Glomerular visceral epithelial cell (primary cell): ENCODE measurements at regions not wholly inside any gene's neighbourhood (a gene's known extent, or its start where the extent isn't known, plus 50 kb on each side); places are given as distances from the start of the nearest gene placed in this dataset.

ENCODE experiments used
- DNase-seq: peaks from one replicate; pipeline ENCODE4 v3.0.0-alpha.2; 2016; ENCODE audit errors: extremely low spot score

DNA sequence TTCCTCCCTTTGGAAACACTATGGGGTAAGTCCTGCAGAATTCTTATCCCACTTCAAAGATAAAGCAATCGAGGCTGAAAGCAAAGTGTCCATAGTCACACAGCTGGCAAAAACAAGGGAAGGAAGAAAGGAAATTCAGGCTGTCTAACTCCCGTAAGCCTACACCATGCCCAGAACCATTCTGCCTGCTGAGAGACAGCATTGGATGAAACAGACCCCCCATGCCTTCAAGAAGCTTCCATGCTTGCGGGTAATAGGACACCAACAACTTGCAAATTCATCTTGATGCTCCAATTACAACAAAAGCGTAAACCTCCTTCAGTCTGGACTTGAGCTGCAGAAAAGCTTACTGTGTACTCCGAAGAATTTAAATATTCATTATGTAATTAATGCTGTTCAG is 181.1 kb upstream of the WWC1 start:
- no peak for DNase-seq

DNA sequence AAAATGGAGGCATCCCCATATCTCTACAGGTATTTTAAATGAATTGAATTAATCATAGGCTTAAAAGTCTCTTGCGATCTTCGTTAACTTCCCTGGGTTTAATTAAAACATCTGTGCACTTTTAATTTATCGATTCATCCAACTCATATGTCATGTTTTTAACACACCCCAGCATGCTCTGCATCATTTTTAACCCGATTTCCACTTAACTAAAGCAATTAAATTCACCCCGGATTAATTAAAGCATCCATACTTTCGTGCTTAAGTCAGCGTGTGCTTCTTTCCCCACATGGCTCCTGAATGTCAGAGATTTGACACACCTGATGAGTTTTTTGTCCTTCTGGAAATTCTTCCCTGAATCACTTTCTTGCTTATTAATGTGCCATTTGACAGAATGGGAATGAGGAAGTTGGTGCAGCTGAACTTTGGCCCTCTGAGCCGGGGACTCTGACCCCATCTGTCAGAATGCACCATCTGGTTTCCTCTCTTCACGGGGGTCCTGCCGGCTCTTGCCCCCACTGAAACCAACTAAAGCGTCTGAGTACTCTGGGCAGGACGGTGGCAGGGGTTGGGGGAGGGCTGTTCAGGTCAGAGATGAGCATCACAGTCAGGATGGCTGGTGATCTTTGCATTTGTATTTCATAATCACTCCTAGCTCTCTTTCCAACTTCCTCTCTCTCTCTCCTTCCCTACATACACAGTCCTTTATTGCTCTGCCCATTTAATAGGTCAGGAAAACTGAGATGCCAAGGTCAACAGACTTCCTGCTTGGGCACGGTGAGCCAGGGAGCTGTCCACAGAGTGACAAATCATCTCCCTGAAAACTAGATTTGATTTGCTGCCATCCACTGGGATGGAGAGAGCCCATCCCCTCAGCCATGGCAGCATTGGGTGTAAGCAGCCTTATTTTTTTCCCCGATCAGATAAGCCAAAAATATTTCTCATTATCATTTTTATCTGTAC is 180.3 kb upstream of the WWC1 start:
- no peak for DNase-seq

GRCh38 chr5:168114444-168115017 is 176.9 kb upstream of the WWC1 start:
- DNase-seq: peak; percentile 59

GRCh38 chr5:168117469-168117868 is 174.0 kb upstream of the WWC1 start:
- no peak for DNase-seq

DNA sequence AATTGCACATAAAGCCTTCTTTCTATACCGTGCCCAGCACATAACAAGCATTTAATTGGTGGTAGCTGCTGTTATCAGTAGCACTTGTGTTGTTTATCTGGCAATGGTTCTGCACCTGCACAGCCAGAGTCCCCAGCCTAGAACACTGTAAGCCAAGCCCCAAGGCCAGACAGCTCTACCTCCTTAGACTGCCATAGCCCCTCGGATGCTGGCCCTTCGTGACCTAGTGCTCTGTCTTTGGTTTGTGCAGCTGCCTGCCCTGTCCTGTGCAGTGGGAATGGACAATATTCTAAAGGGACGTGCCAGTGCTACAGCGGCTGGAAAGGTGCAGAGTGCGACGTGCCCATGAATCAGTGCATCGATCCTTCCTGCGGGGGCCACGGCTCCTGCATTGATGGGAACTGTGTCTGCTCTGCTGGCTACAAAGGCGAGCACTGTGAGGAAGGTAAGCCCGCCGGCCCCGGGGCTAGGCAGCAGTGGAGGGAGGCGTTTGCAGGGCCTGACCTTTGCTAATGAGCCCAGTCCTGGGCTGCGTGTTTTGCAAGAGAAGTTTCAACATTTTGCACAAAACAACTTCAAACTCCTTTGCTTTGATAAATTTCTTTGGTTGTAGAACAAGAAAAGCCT is 173.3 kb upstream of the WWC1 start:
- no peak for DNase-seq

GRCh38 chr5:168120401-168121137 is 170.9 kb upstream of the WWC1 start:
- DNase-seq: no peak

DNA sequence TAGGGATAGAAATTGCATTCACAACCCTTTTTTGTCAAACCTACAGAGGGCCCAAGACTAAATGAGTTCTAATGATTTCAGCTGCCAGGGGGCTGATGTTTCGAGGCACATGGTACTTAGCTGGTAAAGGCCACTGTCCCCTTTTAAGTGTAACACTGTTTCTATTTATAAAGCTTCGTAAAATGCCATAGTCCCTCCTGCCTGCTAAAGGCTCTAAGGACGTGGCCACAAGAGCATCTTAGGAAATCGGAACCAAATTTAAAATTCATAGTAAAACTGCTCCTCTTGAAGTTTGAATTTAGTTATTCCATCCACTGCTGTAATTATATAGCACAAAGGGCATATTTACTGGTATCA is 170.3 kb upstream of the WWC1 start:
- no peak for DNase-seq

- no peak for DNase-seq
Measured at GRCh38 chr5:168123631-168124528, 167.6 kb upstream of the WWC1 start.

DNA sequence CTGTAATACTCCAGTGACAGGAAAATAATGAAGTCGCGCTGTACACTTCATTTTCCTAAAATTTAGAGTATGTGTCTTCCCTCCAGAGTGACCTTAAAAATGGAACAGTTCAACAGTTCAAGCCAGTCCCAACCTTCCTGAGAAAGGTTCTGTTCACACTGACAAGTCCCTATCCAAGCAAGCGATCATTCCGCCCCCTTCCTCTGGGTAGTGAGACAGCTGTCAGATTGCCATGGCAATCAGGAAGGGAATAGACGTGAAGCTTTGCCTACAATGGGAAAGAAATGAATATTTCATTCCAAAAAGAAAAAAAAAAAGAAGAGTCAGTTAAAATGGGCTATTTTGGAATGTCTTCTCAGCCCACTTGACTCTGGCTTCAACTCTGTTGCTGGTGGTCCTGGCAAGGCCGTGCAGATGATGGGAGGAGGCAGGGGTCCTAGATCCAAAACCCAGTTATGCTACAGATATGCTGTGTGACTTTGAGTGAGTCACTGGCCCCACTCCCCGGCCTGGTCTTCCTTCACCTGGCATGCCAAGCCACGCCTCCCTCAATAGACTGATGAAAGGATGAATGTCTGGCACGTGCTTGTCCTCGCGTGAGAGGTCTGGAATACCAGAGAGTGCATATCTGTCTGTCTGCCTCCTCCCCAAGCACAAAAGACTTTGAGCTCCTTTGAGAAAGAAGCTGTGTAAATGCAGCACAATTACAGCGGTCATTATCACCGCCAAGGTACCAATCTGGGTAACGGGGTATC is 165.8 kb upstream of the WWC1 start:
- DNase-seq: no peak

- no peak for DNase-seq
Measured at GRCh38 chr5:168126606-168127005, 164.8 kb upstream of the WWC1 start.

GRCh38 chr5:168128111-168128510 is 163.3 kb upstream of the WWC1 start:
- DNase-seq: no peak

DNA sequence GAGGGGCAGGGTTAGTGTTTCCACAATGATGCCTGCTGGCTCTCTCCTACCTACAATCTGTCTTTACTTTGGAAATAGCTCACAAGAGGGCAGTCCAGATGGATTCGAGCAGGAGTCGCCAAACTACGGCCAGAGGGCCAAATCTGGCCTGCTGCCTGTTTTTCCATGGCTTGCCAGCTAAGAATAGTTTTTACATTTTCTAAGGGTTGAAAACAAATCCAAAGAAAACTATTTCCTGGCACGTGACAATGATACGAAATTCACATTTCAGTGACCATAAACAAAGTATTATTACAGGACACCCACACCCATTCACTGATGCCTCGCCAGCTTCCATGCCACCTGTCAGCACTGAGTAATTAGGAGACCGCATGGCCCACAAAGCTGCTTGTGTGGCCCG is 162.9 kb upstream of the WWC1 start:
- DNase-seq: no peak

- DNase-seq: no peak
Measured at GRCh38 chr5:168131519-168131918, 159.9 kb upstream of the WWC1 start.

DNA sequence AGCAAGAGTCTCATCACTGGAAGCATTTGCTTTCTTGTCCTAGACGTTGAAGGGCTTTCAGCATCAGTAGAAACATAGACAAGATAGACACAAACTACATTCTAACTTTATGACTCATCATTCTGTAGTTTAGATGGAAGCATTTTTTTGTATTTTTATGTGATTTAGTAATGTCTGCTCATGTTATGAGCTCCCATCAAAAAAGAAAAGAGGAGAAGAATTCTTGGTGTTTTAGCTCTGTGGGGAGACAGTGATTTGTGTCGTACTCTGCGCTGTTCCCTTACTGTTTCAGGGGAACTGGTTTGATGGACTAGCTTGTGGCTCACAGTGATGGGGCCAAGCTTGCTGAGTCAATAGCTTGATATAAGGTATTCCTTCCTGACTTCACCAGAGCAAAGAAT is 159.2 kb upstream of the WWC1 start:
- DNase-seq: peak; percentile 15

DNA sequence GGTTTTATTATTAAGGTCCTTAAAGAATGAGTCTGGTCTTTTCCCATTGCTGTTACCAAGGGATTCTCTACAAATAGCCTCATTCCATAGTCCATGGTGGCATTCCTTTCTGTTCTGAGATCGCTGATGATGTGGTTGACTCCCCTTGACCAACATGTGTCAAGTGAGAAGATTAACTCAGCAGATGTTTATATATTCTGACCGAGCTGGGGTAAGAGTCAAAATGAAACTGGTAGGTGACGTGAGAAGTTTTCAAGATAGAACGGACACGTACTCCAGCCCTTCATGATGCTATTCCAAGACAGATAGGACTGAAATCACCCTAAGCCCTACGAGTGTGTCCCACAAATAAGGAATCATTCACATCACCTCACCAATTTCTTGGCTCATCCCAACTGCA is 155.5 kb upstream of the WWC1 start:
- no peak for DNase-seq

- DNase-seq: no peak
Measured at GRCh38 chr5:168136340-168136739, 155.1 kb upstream of the WWC1 start.

DNA sequence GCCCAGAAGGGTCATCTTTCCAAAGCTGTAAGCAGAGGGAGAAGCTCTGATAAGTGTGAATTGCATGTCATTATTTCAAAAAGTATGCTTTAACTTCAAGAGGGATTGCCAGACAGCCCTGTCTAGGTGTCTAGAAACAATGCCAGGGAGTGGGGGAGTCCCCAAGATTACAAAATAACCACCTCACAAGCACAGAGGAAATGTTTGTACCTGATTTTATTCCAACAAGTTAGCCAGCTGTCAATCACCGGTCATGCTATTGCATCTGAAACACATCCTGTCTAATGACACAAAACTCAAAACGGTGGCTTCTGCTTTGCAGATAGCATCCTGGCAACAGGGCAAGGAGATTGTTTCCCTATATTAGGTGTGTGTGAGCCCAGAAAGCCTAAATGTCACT is 154.2 kb upstream of the WWC1 start:
- DNase-seq: no peak

GRCh38 chr5:168140241-168140640 is 151.2 kb upstream of the WWC1 start:
- DNase-seq: no peak

DNA sequence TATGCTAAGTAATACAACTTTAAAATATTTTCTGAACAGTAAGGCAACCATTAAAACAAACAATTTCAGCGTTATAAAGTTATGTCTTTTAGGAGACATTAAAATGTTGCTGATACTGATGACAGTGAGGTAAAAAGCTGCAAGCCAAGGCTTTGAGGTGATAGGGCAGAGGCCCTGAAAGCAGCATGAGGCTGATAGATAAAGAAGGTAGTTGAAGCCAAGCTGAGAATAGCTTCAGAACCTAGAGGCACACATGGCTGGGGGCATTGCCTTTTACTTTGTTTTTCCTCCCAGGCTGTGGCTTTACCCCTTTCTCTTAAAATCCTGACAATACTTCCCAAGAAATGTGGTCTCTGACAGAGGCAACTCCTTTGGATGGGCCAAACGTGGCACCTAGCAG is 149.0 kb upstream of the WWC1 start:
- no peak for DNase-seq

GRCh38 chr5:168143521-168143920 is 147.9 kb upstream of the WWC1 start:
- peak; percentile 45 for DNase-seq

GRCh38 chr5:168147106-168147505 is 144.3 kb upstream of the WWC1 start:
- DNase-seq: no peak
